ENCODE measurements at regions not wholly inside any gene's neighbourhood (a gene's known extent, or its start where the extent isn't known, plus 50 kb on each side); places are given as distances from the start of the nearest gene placed in this dataset.

- no peaks in the 10 kb centered on the region for H3K36me3 ChIP-seq (ENCODE audit: control insufficient read depth, insufficient read depth, low read length)
Measured at GRCh38 chrX:146346102-146346501, 463.5 kb upstream of the CXorf51B start.

More at GRCh38 chrX:146346102-146346501, 463.5 kb upstream of the CXorf51B start:
- no peak overlapping the region for H3K56ac ChIP-seq (ENCODE audit: extremely low read depth, insufficient read depth, low read length)
- no peak overlapping the region for H4K8ac ChIP-seq (ENCODE audit: low read depth in 2 of 2, low read length in 2 of 2)
- ATAC-seq (ENCODE audit: low read depth) (no peak), DNase-seq (no peak)
- no peak overlapping the region for H4K5ac ChIP-seq (ENCODE audit: low read depth, low read length)
- H2BK120ac ChIP-seq (ENCODE audit: low read depth, low read length): no peak overlapping the region
- no peaks in the 10 kb centered on the region for H3K79me1 ChIP-seq (ENCODE audit: low read depth in 1 of 2, low read length in 2 of 2)
- H2AK9ac ChIP-seq (replicated peaks; ENCODE audit: low read depth, low read length, poor library complexity): no peak overlapping the region
- no peak overlapping the region for H3K4me2 ChIP-seq (ENCODE audit: low read depth, low read length)
- POLR2A ChIA-PET (ENCODE audit: unreplicated experiment): no interaction called here
- H2BK15ac ChIP-seq (ENCODE audit: low read depth, low read length): no peak overlapping the region
- no peak overlapping the region for H2AK5ac ChIP-seq (ENCODE audit: low read depth, low read length)
- H3K9ac ChIP-seq (ENCODE audit: low read depth, low read length): no peak overlapping the region
- no peak overlapping the region for H3K18ac ChIP-seq (ENCODE audit: low read depth, low read length)
- no peak overlapping the region for H3K4me3 ChIP-seq (ENCODE audit: insufficient read depth, low read depth, low read length)
- H3K4ac ChIP-seq (ENCODE audit: low read depth, low read length): no peak overlapping the region
- no peak overlapping the region for H3K27ac ChIP-seq (ENCODE audit: insufficient read depth, low read length)
- CTCF ChIA-PET: no interaction called here
- H3K27me3 ChIP-seq (ENCODE audit: control insufficient read depth, insufficient read depth, low read length): no peaks in the 10 kb centered on the region
- no peak overlapping the region for H2BK20ac ChIP-seq (ENCODE audit: low read depth, low read length)
- no peaks in the 10 kb centered on the region for H3K9me1 ChIP-seq (ENCODE audit: insufficient read depth, low read length)
- H4K91ac ChIP-seq (ENCODE audit: insufficient read depth, low read depth, low read length): no peak overlapping the region
- H3K4me1 ChIP-seq (ENCODE audit: control insufficient read depth, insufficient read depth, low read length): no peaks in the 10 kb centered on the region
- in situ Hi-C loops (cut with MboI; ENCODE audit: low sequenced_read_pairs): no loop called here
- no peaks in the 10 kb centered on the region for H4K20me1 ChIP-seq (ENCODE audit: insufficient read depth, low read length)
- no CpG with 5 or more reads among the region's 3 CpGs for WGBS, 2 experiments (ENCODE audit: extremely low coverage in 2 of 2, insufficient read length in 1 of 2)
- H2BK5ac ChIP-seq (ENCODE audit: low read depth, low read length, poor library complexity, severe bottlenecking): no peak overlapping the region
- H3K23ac ChIP-seq (ENCODE audit: low read depth, low read length): no peak overlapping the region
- TF ChIP-seq CHD1 (IDR thresholded peaks at IDR 0.05; ENCODE audit: low read depth, low read length): no peak
- no peak for TF ChIP-seq NFE2L2 (IDR thresholded peaks at IDR 0.05; ENCODE audit: low read depth, low read length)
- no peak for TF ChIP-seq CEBPB (IDR thresholded peaks at IDR 0.05; ENCODE audit: low read depth, low read length)
- TF ChIP-seq FOS (IDR thresholded peaks at IDR 0.05; ENCODE audit: low read depth, low read length): no peak
- TF ChIP-seq MXI1 (IDR thresholded peaks at IDR 0.05; ENCODE audit: borderline replicate concordance, low read depth, low read length): no peak
- no peak for TF ChIP-seq CTCF (conservative IDR thresholded peaks at IDR 0.05; ENCODE audit: low read depth, low read length)
- TF ChIP-seq RCOR1 (IDR thresholded peaks at IDR 0.05; ENCODE audit: insufficient replicate concordance, low read length): no peak
- no peak for TF ChIP-seq POLR2A (IDR thresholded peaks at IDR 0.05; ENCODE audit: low read depth, low read length)
- no peak for TF ChIP-seq USF2 (IDR thresholded peaks at IDR 0.05; ENCODE audit: low read depth, low read length)
- no peak for TF ChIP-seq RFX5 (IDR thresholded peaks at IDR 0.05; ENCODE audit: low read depth, low read length)
- no peak for TF ChIP-seq ELK1 (IDR thresholded peaks at IDR 0.05; ENCODE audit: borderline replicate concordance, low read depth, low read length)
- TF ChIP-seq RAD21 (IDR thresholded peaks at IDR 0.05; ENCODE audit: low read length): no peak
- TF ChIP-seq SMC3 (IDR thresholded peaks at IDR 0.05; ENCODE audit: low read depth, low read length): no peak
- no peak for TF ChIP-seq MAFK (IDR thresholded peaks at IDR 0.05; ENCODE audit: low read depth, low read length)
- no peak for TF ChIP-seq MAZ (IDR thresholded peaks at IDR 0.05; ENCODE audit: borderline replicate concordance, low read depth, low read length)
- H3K9me3 ChIP-seq (ENCODE audit: control insufficient read depth, insufficient read depth, low read length): no peaks in the 10 kb centered on the region; the same call in 1 of the 2 replicates
- no peak overlapping the region for H3K14ac ChIP-seq (replicated peaks; ENCODE audit: low read depth, low read length)
- H2AFZ ChIP-seq (replicated peaks; ENCODE audit: low read length, poor library complexity): no peak overlapping the region
- BruUV-seq (replicated peaks): no TSS peak
- dilution Hi-C loops (cut with HindIII; ENCODE audit: low sequenced_read_pairs, unreplicated experiment): no loop called here
- intact Hi-C loops (cut with micrococcal nuclease): no loop called here

Measured in IMR-90 (cell line).